Thymus (tissue), 11 donors: ENCODE measurements at regions not wholly inside any gene's neighbourhood (a gene's known extent, or its start where the extent isn't known, plus 50 kb on each side); places are given as distances from the start of the nearest gene placed in this dataset.
"Not testable (repeated sequence)": the region's sequence is repeated elsewhere in the genome, so short reads cannot be mapped to it uniquely, and the experiment has no call there.

ENCODE experiments used
- DNase-seq, 9 donors: peaks; one replicate each; pipeline ENCODE4 v3.0.0-alpha.2; 2013; ENCODE audit warnings: low spot score in 9 of 9, low read depth in 6 of 9, missing footprints in 1 of 9
- H3K27ac ChIP-seq, 2 donors: one replicate each; pipeline ENCODE4 v1.5.1; 2013; ENCODE audit warnings: control low read depth in 1 of 2, low read depth in 1 of 2, low read length in 1 of 2, mild to moderate bottlenecking in 1 of 2, moderate library complexity in 1 of 2
- H3K27me3 ChIP-seq, 2 donors: one replicate each; pipeline ENCODE4 v1.5.1; 2013; ENCODE audit warnings: low read length in 1 of 2; ENCODE audit not compliant: control insufficient read depth in 2 of 2, insufficient read depth in 1 of 2
- H3K36me3 ChIP-seq, 2 donors: one replicate each; pipeline ENCODE4 v1.5.1; 2013; ENCODE audit warnings: low read length in 1 of 2, mild to moderate bottlenecking in 1 of 2, moderate library complexity in 1 of 2; ENCODE audit not compliant: control insufficient read depth in 2 of 2, insufficient read depth in 2 of 2
- H3K4me1 ChIP-seq, 2 donors: one replicate each; pipeline ENCODE4 v1.5.1; 2013; ENCODE audit warnings: low read length in 2 of 2; ENCODE audit not compliant: control insufficient read depth in 2 of 2, insufficient read depth in 2 of 2
- H3K4me3 ChIP-seq, 2 donors: one replicate each; pipeline ENCODE4 v1.5.1; 2013; ENCODE audit warnings: low read length in 2 of 2, control low read depth in 1 of 2, mild to moderate bottlenecking in 1 of 2
- H3K9me3 ChIP-seq, 2 donors: one replicate each; pipeline ENCODE4 v1.5.1; 2013; ENCODE audit warnings: low read length in 1 of 2, mild to moderate bottlenecking in 1 of 2; ENCODE audit not compliant: control insufficient read depth in 2 of 2, insufficient read depth in 1 of 2
- WGBS: extraction: QIAGEN DNeasy Blood & Tissue Kit; methylation state at CpG from one replicate; pipeline ENCODE4 v1.1.7; 2013; 5-methylcytosine and 5-hydroxymethylcytosine counted together
- donor health status: healthy.

DNA sequence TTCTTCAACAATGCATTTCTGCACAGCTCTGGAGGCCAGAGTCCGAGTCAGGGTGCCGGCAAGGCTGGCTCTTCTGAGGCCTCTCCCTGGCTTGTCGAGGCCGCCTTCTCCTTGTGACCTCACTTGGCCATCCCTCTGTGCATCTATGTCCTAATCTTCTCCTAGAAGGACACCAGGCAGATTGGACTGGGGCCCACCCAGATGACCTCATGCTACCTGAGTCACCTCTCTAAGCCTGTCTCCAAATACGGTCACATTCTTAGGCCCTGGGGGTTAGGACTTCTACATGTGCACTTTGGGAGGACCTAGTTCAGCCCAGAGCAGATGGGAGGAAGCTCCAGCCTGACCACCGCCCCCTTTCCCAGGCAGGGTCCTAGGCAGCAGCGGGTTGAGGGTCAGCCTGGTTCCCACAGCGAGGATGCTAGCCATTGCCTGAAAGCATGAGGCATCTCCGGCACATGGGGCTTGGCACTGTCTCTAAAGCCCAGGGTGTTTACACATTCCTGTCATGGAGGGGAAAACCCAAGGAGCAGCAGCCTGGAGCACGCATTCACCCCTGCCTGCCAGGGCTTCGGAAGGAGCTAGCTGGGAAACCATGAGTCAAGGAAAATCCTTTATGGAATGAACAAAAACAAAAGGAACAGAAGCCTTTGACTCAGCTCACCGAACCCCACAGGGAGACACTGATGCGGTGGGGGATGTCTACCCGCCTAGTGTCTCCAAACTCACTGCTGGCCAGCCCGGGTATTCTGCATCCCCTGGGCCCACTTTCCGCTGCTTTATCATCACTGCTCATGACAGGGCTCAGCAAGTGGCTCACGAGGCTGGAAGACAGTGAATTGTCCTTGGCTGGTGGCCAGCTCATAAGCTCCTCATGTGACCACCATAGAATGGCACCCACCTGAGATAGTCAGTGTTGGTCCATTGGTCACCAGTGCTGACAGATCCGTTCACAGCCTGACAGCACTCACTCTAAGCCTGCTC, 140.2 kb upstream of the ZNF469 start:
- WGBS, result 93% methylated on average over 18 of the region's 18 CpGs
- H3K4me1 ChIP-seq, H3K27ac ChIP-seq, H3K27me3 ChIP-seq, H3K36me3 ChIP-seq, H3K4me3 ChIP-seq, DNase-seq, H3K9me3 ChIP-seq: not testable (repeated sequence)

GRCh38 chr16:88243921-88244320, 138.8 kb upstream of the ZNF469 start:
- WGBS, result 94% methylated on average over 3 of the region's 3 CpGs
- not testable (repeated sequence) for H3K4me3 ChIP-seq, DNase-seq, H3K27ac ChIP-seq, H3K27me3 ChIP-seq, H3K4me1 ChIP-seq, H3K36me3 ChIP-seq, H3K9me3 ChIP-seq

- not testable (repeated sequence) for H3K36me3 ChIP-seq, H3K27ac ChIP-seq, DNase-seq, H3K4me3 ChIP-seq, H3K4me1 ChIP-seq, H3K9me3 ChIP-seq, H3K27me3 ChIP-seq
- WGBS, result 88% methylated on average over 19 of the region's 19 CpGs
Measured at GRCh38 chr16:88245241-88246081, 137.3 kb upstream of the ZNF469 start.

GRCh38 chr16:88246955-88247582, 135.7 kb upstream of the ZNF469 start:
- WGBS, result 98% methylated on average over 4 of the region's 4 CpGs

GRCh38 chr16:88247583-88247966, 135.2 kb upstream of the ZNF469 start:
- not testable (repeated sequence) for H3K4me3 ChIP-seq, H3K27ac ChIP-seq, H3K27me3 ChIP-seq, DNase-seq, H3K36me3 ChIP-seq, H3K4me1 ChIP-seq, H3K9me3 ChIP-seq
- 93% methylated on average over 5 of the region's 5 CpGs for WGBS

More at GRCh38 chr16:88246955-88247582, 135.7 kb upstream of the ZNF469 start:
- not testable (repeated sequence) for H3K9me3 ChIP-seq, H3K4me3 ChIP-seq, H3K4me1 ChIP-seq, H3K27ac ChIP-seq, H3K27me3 ChIP-seq, DNase-seq, H3K36me3 ChIP-seq

DNA sequence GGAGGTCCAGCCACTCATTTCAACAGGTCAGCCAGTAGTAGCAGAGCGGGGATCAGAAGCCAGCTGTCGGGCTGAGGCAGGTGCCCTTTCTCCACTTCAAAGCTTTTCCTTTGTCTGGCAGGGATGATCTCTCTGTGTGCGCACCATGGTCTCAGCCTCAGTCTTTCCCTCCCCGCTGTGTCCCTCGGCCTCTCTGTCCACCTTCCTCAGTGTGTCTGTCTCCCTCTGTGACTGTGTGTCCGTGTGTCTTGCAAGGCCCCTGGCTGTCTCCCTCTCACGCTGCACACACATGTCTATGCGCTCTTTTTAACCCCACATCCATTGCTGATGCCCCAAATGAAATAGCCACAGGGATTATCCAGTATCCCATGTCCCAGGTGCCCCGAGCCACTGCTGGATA, 134.0 kb upstream of the ZNF469 start:
- not testable (repeated sequence) for H3K27me3 ChIP-seq, H3K27ac ChIP-seq, H3K4me3 ChIP-seq, H3K9me3 ChIP-seq, DNase-seq, H3K4me1 ChIP-seq, H3K36me3 ChIP-seq
- WGBS, result 85% methylated on average over 9 of the region's 9 CpGs

DNA sequence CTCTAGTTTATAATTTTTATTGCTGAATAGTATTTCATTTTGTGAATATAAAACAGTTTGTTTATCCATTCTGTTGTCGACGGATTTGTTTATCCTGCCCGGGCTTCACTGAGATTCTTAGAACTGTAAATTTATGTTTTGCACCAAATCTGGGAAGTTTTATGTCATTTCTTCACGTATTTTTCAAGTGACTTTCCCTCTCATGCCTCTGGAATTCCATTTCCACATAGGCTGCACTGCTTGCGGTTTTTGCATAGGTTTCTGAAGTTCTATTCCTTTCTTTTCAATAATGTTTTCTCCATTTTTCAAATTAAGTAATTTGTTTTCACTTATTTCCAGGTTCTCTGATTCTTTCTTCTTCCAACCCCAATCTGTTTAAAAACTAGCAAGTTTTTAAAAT, 132.4 kb upstream of the ZNF469 start:
- not testable (repeated sequence) for H3K9me3 ChIP-seq, H3K4me1 ChIP-seq, H3K36me3 ChIP-seq, H3K27me3 ChIP-seq, H3K27ac ChIP-seq, H3K4me3 ChIP-seq, DNase-seq
- 87% methylated on average over 5 of the region's 5 CpGs for WGBS

DNA sequence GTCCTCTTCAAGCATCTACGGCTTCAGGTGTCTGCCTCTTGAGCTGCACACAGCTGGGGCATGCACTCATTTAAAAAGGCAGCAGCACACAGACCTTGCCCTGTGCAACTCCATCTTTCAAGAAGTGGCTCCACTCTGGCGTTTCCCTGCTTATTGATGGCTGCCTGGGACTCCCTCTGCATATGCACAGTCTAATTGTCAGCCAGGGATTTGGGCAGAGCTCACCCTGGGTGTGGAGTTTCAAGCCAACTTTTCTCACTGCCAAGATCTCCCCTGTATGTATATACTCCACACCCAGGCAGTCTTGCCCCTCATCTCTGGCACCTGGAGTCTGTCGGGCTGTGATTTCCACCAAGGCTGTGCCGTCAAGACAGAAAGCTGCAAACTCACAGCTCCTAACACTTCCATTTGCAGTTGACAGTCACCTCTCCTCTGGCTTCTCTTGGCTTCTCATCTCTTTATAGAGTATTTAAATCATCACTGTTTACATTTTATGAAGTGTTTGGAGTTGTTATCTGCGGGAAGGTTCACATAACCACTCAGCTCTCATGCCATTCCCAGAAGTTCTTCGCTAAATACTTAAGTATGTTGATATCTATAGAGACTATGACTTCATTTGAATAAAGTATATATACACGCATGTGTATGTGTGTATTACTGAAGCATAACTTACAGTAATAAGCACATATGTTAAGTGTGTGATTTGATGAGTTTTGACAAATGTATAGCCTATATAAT, 130.5 kb upstream of the ZNF469 start:
- WGBS, result 56% methylated on average over 3 of the region's 7 CpGs
- not testable (repeated sequence) for H3K36me3 ChIP-seq, H3K9me3 ChIP-seq, H3K27me3 ChIP-seq, H3K4me3 ChIP-seq, H3K4me1 ChIP-seq, H3K27ac ChIP-seq, DNase-seq
